ENCODE measurements at regions not wholly inside any gene's neighbourhood (a gene's known extent, or its start where the extent isn't known, plus 50 kb on each side); places are given as distances from the start of the nearest gene placed in this dataset.

DNA sequence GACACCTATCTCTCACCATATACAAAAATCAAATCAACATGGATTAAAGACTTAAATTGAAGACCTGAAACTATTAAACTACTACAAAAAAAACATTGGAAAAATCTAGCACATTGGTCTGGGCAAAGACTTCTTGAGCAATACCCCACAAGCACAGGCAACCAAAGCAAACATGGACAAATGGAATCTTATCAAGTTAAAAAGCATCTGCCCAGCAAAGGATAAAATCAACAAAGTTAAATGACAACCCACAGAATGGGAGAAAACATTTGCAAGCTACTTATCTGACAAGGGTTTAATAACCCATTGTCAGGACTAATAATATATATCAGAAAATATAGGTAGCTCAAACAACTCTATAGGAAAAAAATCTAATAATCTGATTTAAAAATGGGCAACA is 415.6 kb downstream of the KLHL13 start:
- DNase-seq (ENCODE audit: low read depth), result no peak
- H3K4me3 ChIP-seq (ENCODE audit: low read length), result no peak overlapping the region
- TF ChIP-seq, protein P1, sequence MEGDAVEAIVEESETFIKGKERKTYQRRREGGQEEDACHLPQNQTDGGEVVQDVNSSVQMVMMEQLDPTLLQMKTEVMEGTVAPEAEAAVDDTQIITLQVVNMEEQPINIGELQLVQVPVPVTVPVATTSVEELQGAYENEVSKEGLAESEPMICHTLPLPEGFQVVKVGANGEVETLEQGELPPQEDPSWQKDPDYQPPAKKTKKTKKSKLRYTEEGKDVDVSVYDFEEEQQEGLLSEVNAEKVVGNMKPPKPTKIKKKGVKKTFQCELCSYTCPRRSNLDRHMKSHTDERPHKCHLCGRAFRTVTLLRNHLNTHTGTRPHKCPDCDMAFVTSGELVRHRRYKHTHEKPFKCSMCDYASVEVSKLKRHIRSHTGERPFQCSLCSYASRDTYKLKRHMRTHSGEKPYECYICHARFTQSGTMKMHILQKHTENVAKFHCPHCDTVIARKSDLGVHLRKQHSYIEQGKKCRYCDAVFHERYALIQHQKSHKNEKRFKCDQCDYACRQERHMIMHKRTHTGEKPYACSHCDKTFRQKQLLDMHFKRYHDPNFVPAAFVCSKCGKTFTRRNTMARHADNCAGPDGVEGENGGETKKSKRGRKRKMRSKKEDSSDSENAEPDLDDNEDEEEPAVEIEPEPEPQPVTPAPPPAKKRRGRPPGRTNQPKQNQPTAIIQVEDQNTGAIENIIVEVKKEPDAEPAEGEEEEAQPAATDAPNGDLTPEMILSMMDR (IDR thresholded peaks at IDR 0.05; ENCODE audit: insufficient read depth, low read depth, low read length, missing control alignments), result no peak

GRCh38 chrX:117689956-117690355 is 426.7 kb downstream of the KLHL13 start:
- no peak overlapping the region for H3K4me3 ChIP-seq (ENCODE audit: low read length)
- DNase-seq (ENCODE audit: low read depth), result no peak
- TF ChIP-seq, protein P1 (IDR thresholded peaks at IDR 0.05; ENCODE audit: insufficient read depth, low read depth, low read length, missing control alignments), result no peak

DNA sequence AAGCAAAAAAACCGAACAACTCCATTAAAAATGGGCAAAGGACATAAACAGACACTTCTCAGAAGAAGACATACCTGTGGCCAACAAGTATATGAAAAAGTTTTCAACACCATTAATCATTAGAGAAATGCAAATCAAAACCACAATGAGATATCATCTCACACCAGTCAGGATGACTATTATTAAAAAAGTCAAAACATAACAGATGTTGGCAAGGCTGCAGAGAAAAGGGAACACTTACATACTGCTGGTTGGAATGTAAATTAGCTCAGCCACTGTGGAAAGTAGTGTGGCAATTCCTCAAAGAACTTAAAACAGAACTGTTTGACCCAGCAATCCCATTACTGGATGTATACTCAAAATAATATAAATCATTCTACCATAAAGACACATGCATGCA is 436.3 kb downstream of the KLHL13 start:
- H3K4me3 ChIP-seq (ENCODE audit: low read length), result no peak overlapping the region
- TF ChIP-seq, protein P1 (IDR thresholded peaks at IDR 0.05; ENCODE audit: insufficient read depth, low read depth, low read length, missing control alignments), result no peak
- DNase-seq (ENCODE audit: low read depth), result peak; percentile 32

- DNase-seq (ENCODE audit: low read depth), result no peak
- no peak overlapping the region for H3K4me3 ChIP-seq (ENCODE audit: low read length)
- TF ChIP-seq, protein P1 (IDR thresholded peaks at IDR 0.05; ENCODE audit: insufficient read depth, low read depth, low read length, missing control alignments), result no peak
These were observed 463.2 kb downstream of the KLHL13 start for GRCh38 chrX:117653396-117653795.

GRCh38 chrX:117645639-117646038 is 471.0 kb downstream of the KLHL13 start:
- TF ChIP-seq, protein P1 (IDR thresholded peaks at IDR 0.05; ENCODE audit: insufficient read depth, low read depth, low read length, missing control alignments), result no peak
- DNase-seq (ENCODE audit: low read depth), result no peak
- no peak overlapping the region for H3K4me3 ChIP-seq (ENCODE audit: low read length)

DNA sequence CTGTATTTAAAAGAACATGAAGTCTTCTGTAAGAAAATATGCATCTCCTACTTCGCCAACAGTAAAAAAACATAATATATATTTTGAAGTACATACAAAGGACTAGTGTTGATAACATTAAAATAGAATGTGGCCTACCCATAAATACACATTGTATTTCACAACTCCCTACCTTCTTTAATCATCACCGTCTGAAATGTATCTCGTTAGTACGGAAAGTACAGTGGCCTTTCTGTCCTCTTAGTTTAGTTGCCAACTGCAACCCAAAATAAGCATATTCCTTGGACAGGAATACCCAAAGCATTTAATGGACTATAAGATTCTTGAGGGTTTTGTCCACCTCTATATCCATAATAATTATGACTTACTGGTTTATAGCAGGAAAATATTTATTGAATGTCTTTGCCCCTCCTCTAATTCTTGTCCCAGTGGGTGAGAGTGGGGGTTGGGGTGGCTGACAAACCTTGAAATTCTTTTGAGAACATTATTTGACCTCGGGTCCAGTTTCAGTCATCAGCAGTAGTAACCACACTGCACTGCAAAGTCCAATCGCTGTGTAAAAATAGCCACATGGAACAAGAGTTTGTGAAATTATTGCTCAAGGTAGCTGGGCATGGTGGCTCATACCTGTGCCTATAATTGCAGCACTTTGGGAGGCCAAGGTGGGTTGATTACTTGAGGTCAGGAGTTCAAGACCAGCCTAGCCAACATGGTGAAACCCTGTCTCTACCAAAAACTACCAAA is 474.5 kb downstream of the KLHL13 start:
- no peak overlapping the region for H3K4me3 ChIP-seq (ENCODE audit: low read length)
- TF ChIP-seq, protein P1 (IDR thresholded peaks at IDR 0.05; ENCODE audit: insufficient read depth, low read depth, low read length, missing control alignments), result no peak
- DNase-seq (ENCODE audit: low read depth), result no peak

- no peak for DNase-seq (ENCODE audit: low read depth)
- TF ChIP-seq, protein P1 (IDR thresholded peaks at IDR 0.05; ENCODE audit: insufficient read depth, low read depth, low read length, missing control alignments), result no peak
These were observed 479.8 kb downstream of the KLHL13 start for GRCh38 chrX:117636826-117637225.

More at GRCh38 chrX:117636826-117637225, 479.8 kb downstream of the KLHL13 start:
- no peak overlapping the region for H3K4me3 ChIP-seq (ENCODE audit: low read length)
